NCI-H345 treated with DMSO at 0.1 percent for 48 hours (cell line): ENCODE measurements at regions not wholly inside any gene's neighbourhood (a gene's known extent, or its start where the extent isn't known, plus 50 kb on each side); places are given as distances from the start of the nearest gene placed in this dataset.
"Not testable (repeated sequence)": the region's sequence is repeated elsewhere in the genome, so short reads cannot be mapped to it uniquely, and the experiment has no call there.

Experiments
- DNase-seq: peaks from one replicate; lab custom pipeline; 2025; ENCODE audit not compliant: unreplicated experiment; lab: John Stamatoyannopoulos, UW

DNA sequence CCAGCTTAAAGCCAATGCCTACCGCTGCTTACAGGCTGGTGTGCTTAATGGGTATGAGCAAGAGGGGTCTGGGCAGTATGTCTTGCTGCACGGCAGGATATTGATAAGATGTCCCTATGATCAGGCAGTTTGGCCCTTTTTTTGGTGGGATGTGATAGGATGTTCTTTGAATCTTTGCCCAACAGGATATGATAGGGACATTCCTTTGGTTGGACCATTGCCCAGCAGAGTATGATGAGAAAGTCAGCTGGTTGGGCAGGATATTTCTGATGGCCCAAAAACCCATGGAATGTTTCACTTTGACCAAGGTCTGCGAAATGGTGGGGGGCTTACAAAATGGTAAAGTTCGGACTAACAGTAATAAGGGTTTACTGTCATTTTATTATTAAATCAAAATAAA, 1060.6 kb downstream of the STIM2 start:
- no peak for DNase-seq

DNA sequence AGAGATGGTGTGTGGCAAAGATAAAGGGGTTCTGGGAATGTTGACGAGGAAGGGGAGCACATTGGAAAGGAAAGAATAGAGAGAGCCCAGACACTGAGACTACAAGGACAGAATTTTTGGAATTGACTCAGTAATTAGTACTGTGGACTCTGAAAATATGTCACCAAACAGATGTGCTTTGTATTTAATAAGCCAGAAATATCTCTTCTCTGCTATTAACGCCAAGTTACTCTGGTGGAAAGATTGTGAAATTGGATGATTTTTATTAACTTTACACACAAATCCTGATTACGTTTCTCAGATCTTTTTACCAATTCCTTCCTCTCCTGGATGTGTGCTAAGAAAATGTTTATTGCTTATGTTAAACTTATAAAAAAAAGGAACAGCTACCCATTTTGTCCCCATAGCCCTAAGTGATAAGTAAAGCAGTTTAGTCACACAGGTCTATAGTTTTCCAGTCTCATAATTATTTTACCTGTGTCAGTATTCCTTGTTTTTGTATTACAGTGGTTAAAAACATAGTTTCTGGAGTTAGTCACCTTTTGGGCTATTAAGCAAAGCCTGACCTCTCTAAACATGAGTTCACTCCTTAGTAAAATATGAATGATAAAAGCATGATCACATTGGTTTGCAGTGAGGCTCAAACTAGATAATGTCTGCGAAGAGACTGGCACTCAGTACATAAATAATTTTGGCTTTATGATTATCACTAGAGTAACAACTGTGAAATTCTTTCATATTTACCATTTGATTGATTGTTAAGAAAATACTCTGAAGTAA, 1068.3 kb downstream of the STIM2 start:
- DNase-seq, result no peak

- no peak for DNase-seq
Measured at GRCh38 chr4:27930291-27930690, 1069.7 kb downstream of the STIM2 start.

GRCh38 chr4:27930976-27931375, 1070.3 kb downstream of the STIM2 start:
- DNase-seq, result no peak

DNA sequence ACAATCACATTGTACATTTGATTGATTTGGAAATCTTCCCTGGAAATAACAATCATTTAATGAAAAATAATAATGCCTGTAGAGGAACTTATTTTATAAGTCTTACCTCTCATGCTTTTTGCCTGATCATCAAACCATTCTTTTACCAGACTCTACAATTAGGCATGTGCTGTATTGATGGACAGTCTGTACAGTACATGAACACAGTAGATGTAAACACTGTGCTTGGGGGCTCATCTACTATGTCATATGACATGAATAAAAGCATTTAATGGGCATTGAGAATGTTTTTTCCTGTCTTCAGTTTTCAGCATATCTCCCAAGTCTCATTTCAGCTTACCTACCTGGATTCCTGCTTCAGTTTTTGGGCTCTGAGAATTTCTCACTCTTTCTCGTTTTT, 1070.9 kb downstream of the STIM2 start:
- DNase-seq, result no peak

DNA sequence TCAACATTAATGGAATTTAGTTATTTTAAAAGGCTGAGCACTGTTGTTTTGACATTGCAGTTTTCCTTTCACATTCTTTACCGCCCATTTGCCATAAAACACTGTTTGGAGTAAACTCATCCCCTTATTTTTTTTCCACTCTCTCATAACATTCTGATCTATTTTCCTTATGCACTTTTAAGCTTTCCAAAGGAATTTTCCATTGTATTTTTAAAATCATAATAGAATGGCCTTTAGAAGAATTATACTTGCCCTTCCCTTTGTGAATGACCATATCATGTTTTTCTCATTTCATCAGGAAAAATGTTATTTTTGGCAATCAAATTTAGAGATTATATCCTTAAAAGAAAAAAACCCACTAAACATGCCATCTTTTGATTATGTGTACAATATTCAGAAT, 1074.2 kb downstream of the STIM2 start:
- DNase-seq, result no peak

DNA sequence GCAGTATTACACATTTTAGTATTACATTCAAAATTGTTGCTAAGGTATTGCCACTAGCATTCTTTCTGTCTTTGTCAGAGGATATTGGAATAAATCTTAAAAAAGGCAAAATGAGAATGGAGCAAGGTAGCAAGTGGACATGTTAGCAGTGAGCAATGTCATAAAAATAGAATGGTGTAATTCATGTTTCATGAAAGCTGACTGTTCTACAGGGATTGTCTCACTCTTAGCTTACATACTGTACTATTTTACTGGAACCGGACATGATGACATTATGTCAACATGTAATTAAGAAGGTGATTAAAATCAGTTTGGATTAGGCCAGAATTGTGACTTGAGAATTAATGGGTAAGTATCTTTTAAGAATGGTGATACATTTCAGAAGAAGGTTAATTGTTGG, 1086.2 kb downstream of the STIM2 start:
- no peak for DNase-seq

GRCh38 chr4:27947302-27947701, 1086.7 kb downstream of the STIM2 start:
- no peak for DNase-seq

GRCh38 chr4:27964095-27964494, 1103.5 kb downstream of the STIM2 start:
- no peak for DNase-seq

GRCh38 chr4:27966664-27967063, 1106.0 kb downstream of the STIM2 start:
- no peak for DNase-seq

- no peak for DNase-seq
Measured at GRCh38 chr4:27973056-27973455, 1112.4 kb downstream of the STIM2 start.

GRCh38 chr4:27973700-27974099, 1113.1 kb downstream of the STIM2 start:
- no peak for DNase-seq

DNA sequence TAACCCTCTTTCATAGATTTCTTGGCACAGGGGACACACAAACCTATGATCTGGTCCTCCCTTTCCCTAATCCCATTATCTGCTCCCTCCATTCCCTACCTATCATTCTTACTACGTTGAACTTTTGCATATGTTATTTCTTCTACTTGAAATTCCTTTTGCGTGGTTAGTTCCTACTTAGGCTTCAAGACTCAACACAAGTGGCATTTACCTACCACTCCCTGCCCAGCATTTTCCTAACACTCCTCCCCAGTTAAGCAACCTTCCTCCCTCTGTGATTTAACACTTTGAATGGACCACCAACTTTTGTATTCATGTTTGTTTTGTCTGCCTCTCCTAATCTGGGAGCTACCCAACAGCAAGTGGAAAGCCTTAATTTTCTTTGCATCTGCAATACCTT, 1113.7 kb downstream of the STIM2 start:
- DNase-seq, result no peak

GRCh38 chr4:27974881-27975280, 1114.2 kb downstream of the STIM2 start:
- DNase-seq, result not testable (repeated sequence)

DNA sequence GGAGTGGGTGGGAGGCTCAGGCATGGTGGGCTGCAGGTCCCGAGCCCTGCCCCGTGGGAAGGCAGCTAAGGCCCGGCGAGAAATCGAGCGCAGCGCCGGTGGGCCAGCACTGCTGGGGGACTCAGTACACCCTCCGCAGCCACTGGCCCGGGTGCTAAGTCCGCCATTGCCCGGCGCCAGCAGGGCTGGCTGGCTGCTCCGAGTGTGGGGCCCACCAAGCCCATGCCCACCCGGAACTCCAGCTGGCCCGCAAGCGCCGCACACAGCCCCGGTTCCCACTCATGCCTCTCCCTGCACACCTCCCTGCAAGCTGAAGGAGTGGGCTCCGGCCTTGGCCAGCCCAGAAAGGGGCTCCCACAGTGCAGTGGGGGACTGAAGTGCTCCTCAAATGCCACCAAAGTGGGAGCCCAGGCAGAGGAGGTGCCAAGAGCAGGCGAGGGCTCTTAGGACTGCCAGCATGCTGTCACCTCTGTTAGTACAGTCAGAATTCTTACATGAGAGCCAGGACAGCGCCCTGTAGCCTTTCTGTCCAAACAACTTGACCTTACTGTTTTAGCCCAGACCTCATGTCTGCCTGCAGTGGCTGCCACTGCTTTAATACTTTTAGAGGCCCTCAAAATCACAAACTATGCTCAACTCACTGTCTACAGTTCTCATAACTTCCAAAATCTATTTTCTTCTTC, 1117.9 kb downstream of the STIM2 start:
- not testable (repeated sequence) for DNase-seq

DNA sequence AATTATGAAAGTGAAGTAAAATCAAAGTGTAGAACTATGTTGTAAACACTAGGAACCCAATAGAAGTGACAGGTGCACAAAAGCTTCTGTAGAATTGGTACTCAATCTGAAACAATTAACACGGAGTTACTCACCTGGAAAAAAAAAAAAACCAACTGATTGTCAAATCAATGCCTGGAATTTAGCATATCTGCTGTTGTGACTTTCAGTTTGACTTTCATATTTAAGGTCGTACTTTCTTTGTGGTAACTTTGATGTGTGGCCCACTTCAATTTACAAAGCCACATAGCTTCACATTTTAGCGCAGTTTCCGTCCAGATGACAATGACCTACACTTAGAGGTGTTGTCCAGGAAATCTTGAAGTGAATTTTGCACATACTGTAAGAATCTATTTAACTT, 1124.9 kb downstream of the STIM2 start:
- DNase-seq, result no peak

DNA sequence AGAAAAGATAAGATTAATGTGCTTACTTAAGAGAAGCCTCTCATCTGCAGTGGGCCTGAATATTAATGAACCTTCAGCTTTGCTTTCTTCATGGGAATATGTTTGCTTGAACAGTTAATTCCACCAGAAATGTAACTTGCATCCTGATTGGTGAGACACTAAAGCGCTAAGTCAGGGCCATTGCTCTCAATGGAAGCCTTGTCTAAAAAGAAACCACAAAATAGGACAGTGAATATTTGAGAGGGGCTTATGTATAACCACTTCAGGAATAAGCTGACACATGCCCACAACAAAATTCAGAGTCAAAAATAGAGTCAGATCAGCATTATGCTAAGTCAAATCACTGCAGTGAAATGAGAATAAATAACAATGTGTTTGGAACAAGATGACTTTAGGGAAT, 1125.8 kb downstream of the STIM2 start:
- no peak for DNase-seq

- no peak for DNase-seq
Measured at GRCh38 chr4:28001698-28002097, 1141.1 kb downstream of the STIM2 start.

GRCh38 chr4:28004520-28004919, 1143.9 kb downstream of the STIM2 start:
- no peak for DNase-seq

DNA sequence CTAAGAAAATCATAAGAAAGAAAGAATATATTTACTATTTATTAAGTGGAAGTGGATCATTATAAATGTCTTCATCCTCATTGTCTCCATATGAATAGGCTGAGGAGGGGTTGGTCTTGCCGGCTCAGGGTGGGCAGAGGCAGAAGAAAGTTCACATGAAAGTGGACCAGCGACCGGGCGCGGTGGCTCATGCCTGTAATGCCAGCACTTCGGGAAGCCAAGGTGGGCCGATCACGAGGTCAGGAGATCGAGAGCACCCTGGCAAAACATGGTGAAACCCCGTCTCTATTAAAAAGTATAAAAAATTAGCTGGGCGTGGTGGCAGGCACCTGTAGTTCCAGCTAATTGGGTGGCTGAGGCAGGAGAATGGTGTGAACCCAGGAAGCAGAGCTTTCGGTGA, 1145.4 kb downstream of the STIM2 start:
- DNase-seq, result no peak

DNA sequence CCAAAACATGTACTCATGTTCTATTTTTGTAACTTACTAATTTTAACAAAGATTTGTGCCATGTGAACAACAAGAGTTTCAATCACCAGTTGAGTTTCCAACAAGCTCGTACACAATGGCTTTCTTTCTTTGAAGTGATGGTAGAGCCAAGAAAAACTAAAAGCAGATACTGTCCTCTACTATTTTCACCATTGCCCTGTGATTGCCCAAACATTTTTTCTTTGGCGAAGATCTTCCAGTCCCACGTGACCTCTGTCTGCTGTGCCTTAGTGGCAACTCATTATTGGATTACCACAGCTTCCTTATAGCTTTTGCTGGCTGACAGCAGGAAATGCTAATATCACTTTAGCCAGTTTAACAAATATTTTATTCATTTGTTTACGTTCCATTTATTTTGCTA, 1147.1 kb downstream of the STIM2 start:
- DNase-seq, result no peak

- no peak for DNase-seq
Measured at GRCh38 chr4:28009541-28009940, 1148.9 kb downstream of the STIM2 start.
